AG09309 (cell line): ENCODE measurements at regions not wholly inside any gene's neighbourhood (a gene's known extent, or its start where the extent isn't known, plus 50 kb on each side); places are given as distances from the start of the nearest gene placed in this dataset.

Experiments
- DNase-seq: peaks from one replicate; pipeline ENCODE4 v3.0.0-alpha.2; 2010; ENCODE audit warnings: low read depth
- H3K4me3 ChIP-seq: 2 replicates; pipeline ENCODE4 v1.5.1; 2011; ENCODE audit warnings: mild to moderate bottlenecking, low read depth, low read length, moderate library complexity; ENCODE audit not compliant: control insufficient read depth
- TF ChIP-seq, protein P1 (sequence below): IDR thresholded peaks from 2 replicates; pipeline ENCODE4 v1.5.1; 2011; ENCODE audit warnings: mild to moderate bottlenecking, low read depth, low read length, inconsistent platforms; ENCODE audit not compliant: insufficient read depth, control insufficient read depth; ENCODE audit errors: missing control alignments

DNA sequence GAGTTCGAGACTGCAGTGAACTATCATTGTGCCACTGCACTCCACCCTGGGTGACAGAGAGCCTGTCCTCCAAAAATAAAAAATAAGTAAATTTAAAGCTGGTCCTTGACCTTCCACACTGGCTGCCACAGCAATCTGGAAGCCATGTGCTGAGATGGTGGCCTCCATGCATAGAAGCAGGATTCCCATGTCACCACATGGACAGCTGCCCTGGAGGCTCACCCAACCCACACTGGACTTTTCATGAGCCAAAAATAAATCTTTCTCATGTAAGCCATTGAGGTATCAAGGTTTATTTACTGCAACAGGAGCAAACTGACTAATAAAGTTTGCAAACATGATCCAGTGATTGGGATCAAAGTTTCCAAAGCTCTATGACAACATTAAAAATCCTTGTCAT, 88.5 kb downstream of the SETD4 start:
- H3K4me3 ChIP-seq = no peak overlapping the region
- no peak for DNase-seq
- TF ChIP-seq, protein P1, sequence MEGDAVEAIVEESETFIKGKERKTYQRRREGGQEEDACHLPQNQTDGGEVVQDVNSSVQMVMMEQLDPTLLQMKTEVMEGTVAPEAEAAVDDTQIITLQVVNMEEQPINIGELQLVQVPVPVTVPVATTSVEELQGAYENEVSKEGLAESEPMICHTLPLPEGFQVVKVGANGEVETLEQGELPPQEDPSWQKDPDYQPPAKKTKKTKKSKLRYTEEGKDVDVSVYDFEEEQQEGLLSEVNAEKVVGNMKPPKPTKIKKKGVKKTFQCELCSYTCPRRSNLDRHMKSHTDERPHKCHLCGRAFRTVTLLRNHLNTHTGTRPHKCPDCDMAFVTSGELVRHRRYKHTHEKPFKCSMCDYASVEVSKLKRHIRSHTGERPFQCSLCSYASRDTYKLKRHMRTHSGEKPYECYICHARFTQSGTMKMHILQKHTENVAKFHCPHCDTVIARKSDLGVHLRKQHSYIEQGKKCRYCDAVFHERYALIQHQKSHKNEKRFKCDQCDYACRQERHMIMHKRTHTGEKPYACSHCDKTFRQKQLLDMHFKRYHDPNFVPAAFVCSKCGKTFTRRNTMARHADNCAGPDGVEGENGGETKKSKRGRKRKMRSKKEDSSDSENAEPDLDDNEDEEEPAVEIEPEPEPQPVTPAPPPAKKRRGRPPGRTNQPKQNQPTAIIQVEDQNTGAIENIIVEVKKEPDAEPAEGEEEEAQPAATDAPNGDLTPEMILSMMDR = no peak

DNA sequence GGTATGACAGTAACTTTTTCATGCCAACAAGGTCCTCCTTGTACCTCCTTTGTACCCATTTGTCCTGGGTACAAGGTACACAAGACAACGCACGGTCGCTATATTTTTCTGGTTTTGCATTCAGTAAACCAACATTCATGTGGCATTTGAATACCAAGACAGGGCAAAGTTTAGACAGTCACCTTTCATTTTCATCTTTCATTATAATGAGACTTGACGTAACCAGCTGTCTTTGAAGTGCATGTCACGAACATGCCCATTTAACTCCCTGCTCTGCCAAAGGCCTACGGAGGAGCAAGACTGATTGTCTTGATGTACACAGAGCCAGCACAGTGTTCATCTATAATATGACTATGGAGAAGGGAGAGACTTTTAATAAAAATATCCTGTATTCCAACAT, 91.0 kb downstream of the SETD4 start:
- TF ChIP-seq, protein P1 = no peak
- H3K4me3 ChIP-seq = no peak overlapping the region
- no peak for DNase-seq

DNA sequence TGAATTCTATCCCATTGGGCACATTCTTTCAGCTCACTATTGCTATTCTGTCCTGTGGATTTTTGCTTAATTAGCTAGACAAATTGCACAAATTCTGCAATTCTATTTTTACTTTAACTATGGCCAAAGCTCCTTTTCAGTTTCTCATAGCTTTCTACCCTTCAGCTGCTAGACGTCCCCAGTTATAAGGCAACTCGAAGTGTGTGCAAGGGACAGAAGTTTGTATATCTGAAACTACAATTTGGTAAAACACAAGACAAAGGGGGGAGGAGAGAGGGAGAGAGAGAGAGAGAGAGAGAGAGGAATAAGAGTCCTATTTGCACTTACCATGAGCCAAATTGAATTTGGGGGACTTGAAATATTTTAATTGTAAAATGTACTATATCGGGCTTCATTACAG, 91.8 kb downstream of the SETD4 start:
- no peak overlapping the region for H3K4me3 ChIP-seq
- no peak for DNase-seq
- TF ChIP-seq, protein P1 = no peak

DNA sequence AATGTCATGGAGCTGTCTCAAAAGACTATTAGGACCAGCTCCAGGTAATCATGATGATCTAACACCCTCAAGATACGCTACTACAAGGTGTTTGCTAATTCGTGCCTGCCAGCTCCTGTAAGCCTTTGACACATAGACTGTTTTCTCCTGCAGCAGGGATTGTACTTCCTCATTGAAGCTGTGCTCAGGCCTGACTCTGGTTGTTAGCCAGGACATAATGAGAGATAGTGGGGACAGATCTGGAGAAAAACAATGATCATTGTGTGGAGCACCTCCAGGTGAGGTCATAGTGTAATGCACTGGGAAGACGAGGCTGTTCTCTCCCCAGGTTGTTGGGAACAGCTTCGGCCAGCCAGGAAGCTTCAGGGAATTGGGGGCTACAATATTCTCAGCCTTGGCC, 94.6 kb downstream of the SETD4 start:
- TF ChIP-seq, protein P1 = no peak
- no peak for DNase-seq
- no peak overlapping the region for H3K4me3 ChIP-seq

DNA sequence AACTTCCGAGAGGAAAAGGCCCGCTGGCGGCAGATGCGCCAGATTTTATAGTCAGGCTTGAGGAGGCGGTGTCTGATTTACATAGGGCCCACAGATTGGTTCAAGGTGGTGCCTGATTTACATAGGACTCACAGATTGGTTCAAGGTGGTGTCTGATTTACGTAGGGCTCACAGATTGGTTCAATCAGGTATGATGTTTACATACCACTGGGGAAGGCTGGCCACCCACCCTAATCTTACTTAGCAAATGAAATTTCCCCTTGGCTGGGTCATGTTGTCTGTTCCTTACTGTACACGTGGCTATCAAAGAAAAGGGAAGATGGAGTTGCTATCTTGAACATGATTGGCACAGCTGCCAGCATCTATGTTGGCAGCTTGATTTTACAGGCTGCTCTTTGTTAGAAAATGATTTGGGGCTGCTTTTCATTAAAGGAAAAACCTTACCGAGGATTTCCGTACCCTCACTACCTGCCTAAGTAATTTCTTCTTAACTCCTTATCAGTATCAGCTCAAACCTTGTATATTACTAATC, 96.3 kb downstream of the SETD4 start:
- no peak overlapping the region for H3K4me3 ChIP-seq
- no peak for DNase-seq
- TF ChIP-seq, protein P1 = no peak

DNA sequence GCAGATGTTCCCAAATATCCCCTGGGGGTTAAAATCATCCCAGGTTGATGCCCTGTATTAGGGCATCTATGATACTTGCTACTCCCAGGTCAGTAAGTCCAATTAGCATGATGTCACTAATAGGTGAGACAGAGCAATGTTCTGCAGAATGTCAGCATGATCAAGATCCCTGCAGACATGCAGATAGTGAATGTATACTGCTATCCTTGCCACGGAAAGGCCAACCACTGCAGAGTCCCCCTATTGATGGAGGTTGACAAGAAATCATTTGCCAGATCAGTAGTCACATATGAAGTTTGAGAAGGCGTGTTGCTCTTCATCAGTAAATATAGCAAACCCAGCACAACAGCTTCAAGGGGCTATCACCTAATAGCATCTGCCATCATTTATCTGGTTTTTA, 97.4 kb downstream of the SETD4 start:
- TF ChIP-seq, protein P1 = no peak
- DNase-seq = no peak

DNA sequence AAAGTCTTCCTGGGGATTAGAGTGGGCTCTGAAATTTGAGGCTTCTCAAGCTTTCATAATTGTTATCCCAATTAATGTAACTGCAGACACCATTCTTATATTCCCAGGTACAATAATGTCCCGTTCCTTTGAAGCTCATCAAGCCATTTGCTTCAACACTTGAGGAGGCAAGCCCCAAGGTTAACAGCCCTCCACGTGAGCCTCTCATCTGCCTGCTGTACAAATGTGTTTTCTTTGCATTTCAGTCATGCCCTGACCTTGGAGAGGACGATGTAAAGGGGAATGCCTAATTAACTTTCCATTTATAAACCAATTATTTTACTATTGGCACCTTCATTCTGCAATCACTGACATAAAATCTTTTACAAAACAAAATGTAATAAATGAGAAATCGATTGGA, 106.3 kb downstream of the SETD4 start:
- DNase-seq = no peak
- TF ChIP-seq, protein P1 = no peak
- no peak overlapping the region for H3K4me3 ChIP-seq

More for the DNA sequence above, 97.4 kb downstream of the SETD4 start:
- H3K4me3 ChIP-seq = no peak overlapping the region
